Activated T-cell treated with anti-CD3 and anti-CD28 coated beads for 4 hours (primary cell): ENCODE measurements at regions not wholly inside any gene's neighbourhood (a gene's known extent, or its start where the extent isn't known, plus 50 kb on each side); places are given as distances from the start of the nearest gene placed in this dataset.

Source experiments
- DNase-seq: peaks from one replicate; pipeline ENCODE4 v3.0.0-alpha.2; 2020

DNA sequence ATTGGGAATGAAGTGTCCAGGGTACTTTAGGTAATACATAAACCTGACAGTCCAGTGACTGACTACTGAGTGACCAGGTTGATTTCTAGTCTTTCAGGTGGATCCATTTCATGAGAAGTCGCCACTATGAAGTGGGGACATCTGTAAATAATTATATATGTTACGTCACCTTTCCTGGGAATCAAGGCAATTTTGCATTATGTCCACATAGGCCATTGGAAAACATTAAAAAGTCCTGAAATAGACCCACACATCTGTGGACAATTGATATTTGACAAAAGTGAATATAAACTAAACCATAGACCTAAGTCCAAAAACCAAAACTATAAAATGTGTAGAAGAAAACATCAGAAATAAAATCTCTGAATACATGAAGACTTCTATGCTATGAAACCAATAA, 231.5 kb downstream of the C6orf118 start:
- no peak for DNase-seq

- DNase-seq: no peak
Observed at GRCh38 chr6:165071906-165072305, 237.5 kb downstream of the C6orf118 start.

GRCh38 chr6:165060720-165061119, 248.7 kb downstream of the C6orf118 start:
- DNase-seq: no peak

DNA sequence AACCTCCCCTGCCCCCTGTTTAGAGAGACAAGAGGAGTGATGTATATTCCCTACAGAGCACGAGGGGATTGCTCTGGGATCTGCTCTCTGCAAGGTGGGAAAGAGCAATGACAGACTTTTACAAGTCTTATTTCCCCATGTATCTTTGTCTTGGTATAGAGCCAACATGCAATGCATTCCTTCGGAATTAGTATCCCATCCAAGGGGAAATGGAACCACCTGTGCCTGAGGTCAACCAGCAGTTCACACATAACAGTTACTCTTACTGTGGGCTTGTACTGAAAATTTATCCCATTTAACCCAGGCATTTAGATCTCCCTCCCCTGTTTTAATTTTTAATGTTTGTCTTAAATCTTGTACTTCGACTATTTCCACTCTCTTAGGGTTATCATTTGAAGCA, 250.4 kb downstream of the C6orf118 start:
- DNase-seq: no peak

GRCh38 chr6:165056292-165056691, 253.1 kb downstream of the C6orf118 start:
- no peak for DNase-seq

DNA sequence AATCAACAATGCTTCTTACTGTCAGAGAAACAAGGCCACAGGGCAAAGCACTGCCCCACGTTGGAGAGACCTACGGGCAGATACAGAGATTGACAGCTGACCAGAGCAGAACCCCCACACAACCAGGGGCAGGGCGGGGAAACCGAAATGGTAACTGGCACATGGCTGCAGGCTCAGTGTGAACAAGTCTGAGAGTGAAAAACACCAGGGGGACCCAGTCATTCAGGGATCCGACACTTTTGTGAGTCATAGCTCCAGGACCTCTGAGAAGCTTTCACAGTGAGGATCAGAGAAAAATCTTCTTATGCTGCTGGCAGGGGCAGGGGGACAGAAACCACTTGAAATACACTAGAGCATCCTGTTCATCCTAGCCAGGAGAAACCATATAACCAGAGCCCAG, 254.2 kb downstream of the C6orf118 start:
- no peak for DNase-seq

GRCh38 chr6:165052561-165053480, 256.6 kb downstream of the C6orf118 start:
- no peak for DNase-seq

GRCh38 chr6:165049362-165049761, 260.0 kb downstream of the C6orf118 start:
- DNase-seq: no peak

DNA sequence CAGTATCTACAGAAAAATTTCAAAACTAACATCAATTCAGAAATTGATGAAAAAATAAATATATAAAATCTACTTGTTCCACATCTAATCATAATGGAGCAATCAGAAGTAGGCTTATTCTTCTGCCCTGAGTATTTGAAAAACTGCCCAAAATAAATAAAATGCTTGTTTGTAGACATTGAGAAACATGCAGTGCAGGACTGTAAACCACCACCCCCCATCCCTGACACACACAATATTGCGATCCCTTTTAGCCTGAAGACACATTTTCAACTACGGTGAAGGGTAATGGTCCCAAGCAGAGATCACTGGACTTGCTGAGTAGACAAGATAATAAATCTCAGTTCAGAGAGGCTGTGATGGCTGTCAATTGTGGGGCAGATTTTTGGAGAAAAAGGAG, 261.5 kb downstream of the C6orf118 start:
- DNase-seq: no peak

- DNase-seq: no peak
Observed at GRCh38 chr6:165045631-165046030, 263.8 kb downstream of the C6orf118 start.

GRCh38 chr6:165042912-165043311, 266.5 kb downstream of the C6orf118 start:
- no peak for DNase-seq

GRCh38 chr6:165040440-165040839, 269.0 kb downstream of the C6orf118 start:
- no peak for DNase-seq

GRCh38 chr6:165034271-165034741, 275.1 kb downstream of the C6orf118 start:
- no peak for DNase-seq

GRCh38 chr6:165031502-165031901, 277.9 kb downstream of the C6orf118 start:
- DNase-seq: no peak

GRCh38 chr6:165025040-165025439, 284.4 kb downstream of the C6orf118 start:
- DNase-seq: no peak

DNA sequence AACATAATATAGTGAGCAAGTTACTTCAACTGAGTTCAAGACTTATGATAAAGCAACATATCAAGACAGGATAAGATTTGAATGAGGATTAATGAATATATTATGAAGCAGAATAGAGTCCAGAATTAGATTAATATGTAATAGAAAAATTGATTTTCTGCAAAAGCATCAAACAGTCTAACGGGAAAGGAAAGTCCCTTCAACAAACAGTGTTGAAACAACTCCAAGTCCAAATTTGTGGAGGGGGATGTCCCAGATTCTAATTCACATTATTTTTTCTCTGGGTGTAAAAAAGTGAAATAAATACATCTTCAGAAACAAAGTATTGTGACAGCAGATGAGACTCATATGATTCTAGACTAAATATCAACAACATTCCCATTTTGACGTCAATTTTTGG, 289.7 kb downstream of the C6orf118 start:
- no peak for DNase-seq

DNA sequence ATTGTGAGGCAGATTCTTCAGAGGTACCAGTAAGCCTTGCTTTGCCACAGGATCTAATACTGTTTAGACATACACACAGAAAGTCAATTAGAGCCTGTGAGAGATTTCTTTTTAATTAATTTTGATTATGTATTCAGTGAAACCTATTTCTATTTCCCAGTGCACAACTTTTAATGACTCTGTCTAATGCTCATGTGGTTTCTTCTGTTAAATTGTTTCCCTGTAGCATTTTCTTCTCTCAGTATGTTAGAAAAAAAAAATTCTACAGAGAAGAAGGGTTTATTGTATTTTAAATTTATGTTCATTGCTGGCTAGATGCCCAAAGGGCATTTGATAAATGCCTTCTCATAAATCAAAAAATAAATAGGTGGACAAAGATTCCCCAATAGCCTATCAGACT, 293.7 kb downstream of the C6orf118 start:
- no peak for DNase-seq

DNA sequence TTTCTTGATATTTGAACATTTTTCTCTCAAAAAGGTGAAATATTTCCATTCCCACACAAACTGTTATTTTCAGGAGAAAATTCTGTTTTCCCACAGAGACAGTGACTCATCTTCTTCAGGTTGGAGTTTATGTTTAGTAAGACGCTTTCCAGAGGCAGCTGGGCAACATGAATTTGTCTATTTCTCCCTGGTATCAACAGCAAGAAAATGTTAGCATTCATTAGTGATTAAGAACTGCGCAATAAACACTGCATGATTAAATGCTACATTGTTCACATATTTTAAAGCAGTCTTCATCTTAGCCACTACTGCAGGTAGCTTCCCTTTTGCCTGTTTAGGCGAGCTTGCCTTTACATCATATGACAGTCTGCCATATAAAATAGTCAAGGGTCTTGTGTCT, 295.7 kb downstream of the C6orf118 start:
- no peak for DNase-seq

- no peak for DNase-seq
Observed at GRCh38 chr6:165012183-165012582, 297.2 kb downstream of the C6orf118 start.

- no peak for DNase-seq
Observed at GRCh38 chr6:165010556-165011535, 298.6 kb downstream of the C6orf118 start.

DNA sequence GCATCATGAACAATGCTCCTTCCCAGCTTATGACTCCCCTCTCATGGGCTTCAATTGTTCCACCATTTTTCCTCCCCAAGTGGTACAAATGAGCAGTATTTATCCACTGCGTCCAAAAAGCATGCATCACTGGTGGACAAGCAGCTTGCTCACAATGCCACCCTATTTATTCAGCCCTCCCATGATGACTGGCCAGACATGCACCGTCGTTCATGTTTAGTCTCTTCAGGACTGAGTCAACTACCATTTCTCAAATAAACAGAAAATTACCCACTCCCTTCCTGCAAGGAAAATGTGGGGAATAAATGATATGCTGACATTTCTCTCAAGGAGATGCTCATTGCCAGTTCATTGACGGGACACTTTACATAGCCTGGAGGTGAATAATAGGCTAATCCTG, 300.4 kb downstream of the C6orf118 start:
- DNase-seq: no peak

GRCh38 chr6:165002866-165003265, 306.5 kb downstream of the C6orf118 start:
- DNase-seq: no peak

DNA sequence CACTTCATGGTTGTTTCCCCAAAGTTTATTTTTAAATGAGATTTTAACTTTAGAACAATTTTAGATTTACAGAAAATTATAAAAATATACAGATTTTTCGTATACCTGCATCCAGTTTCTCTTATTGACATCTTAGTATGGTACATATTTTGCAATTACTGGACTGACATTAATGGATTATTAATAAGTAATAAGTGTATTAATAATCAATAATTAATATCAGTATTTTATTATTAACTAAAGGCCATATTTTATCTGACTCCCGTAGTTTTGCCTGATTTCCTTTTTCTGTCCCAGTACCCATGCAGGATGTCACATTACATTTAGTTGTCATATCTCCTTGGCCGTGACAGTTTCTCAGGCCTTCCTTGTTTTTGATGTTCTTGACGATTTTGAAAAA, 307.0 kb downstream of the C6orf118 start:
- DNase-seq: no peak
